ENCODE measurements at regions not wholly inside any gene's neighbourhood (a gene's known extent, or its start where the extent isn't known, plus 50 kb on each side); places are given as distances from the start of the nearest gene placed in this dataset.

DNA sequence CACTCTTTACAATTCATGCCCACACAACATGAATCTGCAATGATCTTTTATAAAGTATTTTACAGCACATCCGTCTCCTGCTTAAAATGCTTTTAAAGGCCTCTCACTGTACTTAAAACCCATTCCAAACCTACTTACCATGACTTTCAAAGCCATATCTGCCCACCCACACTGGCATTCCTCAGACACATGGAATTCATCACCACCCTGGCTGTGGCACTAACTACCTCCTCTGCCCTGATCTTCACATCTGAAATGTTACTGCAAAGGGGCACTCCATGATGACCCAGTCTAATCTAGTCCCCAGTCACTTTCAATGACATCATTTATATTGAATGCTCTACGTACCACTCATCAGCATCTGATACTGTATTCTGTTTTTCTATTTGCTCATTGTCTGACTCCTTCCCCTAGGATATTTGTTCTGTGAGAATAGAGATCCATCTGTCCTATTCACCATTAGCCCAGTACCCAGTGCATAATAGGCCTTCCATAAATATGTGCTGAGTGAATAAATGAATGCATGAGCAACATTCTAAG, 193.2 kb upstream of the KIF2A start:
- TF ChIP-seq, protein P1, sequence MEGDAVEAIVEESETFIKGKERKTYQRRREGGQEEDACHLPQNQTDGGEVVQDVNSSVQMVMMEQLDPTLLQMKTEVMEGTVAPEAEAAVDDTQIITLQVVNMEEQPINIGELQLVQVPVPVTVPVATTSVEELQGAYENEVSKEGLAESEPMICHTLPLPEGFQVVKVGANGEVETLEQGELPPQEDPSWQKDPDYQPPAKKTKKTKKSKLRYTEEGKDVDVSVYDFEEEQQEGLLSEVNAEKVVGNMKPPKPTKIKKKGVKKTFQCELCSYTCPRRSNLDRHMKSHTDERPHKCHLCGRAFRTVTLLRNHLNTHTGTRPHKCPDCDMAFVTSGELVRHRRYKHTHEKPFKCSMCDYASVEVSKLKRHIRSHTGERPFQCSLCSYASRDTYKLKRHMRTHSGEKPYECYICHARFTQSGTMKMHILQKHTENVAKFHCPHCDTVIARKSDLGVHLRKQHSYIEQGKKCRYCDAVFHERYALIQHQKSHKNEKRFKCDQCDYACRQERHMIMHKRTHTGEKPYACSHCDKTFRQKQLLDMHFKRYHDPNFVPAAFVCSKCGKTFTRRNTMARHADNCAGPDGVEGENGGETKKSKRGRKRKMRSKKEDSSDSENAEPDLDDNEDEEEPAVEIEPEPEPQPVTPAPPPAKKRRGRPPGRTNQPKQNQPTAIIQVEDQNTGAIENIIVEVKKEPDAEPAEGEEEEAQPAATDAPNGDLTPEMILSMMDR (IDR thresholded peaks at IDR 0.05; ENCODE audit: unreplicated experiment): no peak
- Mint-ChIP-seq H3K4me1 (ENCODE audit: low read depth, unreplicated experiment) (no peaks in the 10 kb centered on the region), H3K36me3 (ENCODE audit: insufficient read depth, unreplicated experiment) (no peaks in the 10 kb centered on the region), H3K27ac (ENCODE audit: unreplicated experiment) (no peak overlapping the region), H3K4me3 (ENCODE audit: low read depth, unreplicated experiment) (no peak overlapping the region), H3K9me3 (ENCODE audit: low read depth, unreplicated experiment) (no peaks in the 10 kb centered on the region), H3K27me3 (ENCODE audit: unreplicated experiment) (peaks cover 99% of the 10 kb centered on the region)
- DNase-seq: no peak
- CTCF ChIA-PET: no interaction called here
- no TSS peak for BruUV-seq (replicated peaks)
- intact Hi-C loops (cut with micrococcal nuclease; ENCODE audit: unreplicated experiment): no loop called here

DNA sequence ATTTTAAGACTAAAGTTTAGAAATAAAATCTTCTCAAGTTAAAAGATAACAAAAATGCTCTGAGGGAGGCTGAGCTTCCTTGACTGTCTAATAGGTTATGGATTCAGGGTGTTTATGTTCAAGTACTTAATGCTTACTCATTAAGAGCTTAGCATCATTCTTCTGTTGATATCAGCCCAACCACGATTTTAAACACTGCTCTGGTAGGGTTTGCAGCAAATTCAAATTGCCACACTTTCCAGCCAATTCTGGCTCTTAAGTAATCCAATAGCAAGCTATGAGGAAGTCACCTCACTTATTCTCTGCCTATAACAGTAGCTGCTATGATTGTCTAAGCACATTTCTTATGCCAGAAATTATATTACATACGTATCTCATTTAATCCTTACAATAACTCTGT, 191.0 kb upstream of the KIF2A start:
- BruUV-seq (replicated peaks): no TSS peak

DNA sequence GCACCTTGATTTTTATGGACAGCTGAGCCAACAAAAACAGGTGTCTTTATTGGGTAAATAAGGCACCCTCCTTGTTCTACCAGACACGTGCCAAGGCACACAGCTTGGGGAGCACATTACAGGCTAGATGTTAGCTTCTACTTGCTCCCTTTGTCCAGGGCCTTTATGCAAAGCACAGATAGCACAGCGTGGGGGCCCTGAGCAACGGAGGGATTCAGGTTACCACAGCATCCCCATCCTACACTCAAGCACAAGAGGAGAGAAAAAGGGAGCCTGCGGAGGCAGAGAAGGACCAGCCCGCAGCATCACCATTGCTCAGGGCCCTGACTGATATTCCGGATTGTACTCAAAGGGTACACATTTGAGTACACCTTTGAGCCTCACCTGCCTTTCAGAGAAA, 181.7 kb upstream of the KIF2A start:
- Mint-ChIP-seq H3K4me3 (ENCODE audit: low read depth, unreplicated experiment) (no peak overlapping the region), H3K36me3 (ENCODE audit: insufficient read depth, unreplicated experiment) (no peaks in the 10 kb centered on the region), H3K9me3 (ENCODE audit: low read depth, unreplicated experiment) (no peaks in the 10 kb centered on the region), H3K27ac (ENCODE audit: unreplicated experiment) (no peak overlapping the region), H3K4me1 (ENCODE audit: low read depth, unreplicated experiment) (no peaks in the 10 kb centered on the region), H3K27me3 (ENCODE audit: unreplicated experiment) (peaks cover 75% of the 10 kb centered on the region)
- intact Hi-C loops (cut with micrococcal nuclease; ENCODE audit: unreplicated experiment): no loop called here
- no peak for DNase-seq
- TF ChIP-seq, protein P1 (IDR thresholded peaks at IDR 0.05; ENCODE audit: unreplicated experiment): no peak
- no TSS peak for BruUV-seq (replicated peaks)
- CTCF ChIA-PET: no interaction called here

More for the DNA sequence above, 191.0 kb upstream of the KIF2A start:
- Mint-ChIP-seq H3K9me3 (ENCODE audit: low read depth, unreplicated experiment) (no peaks in the 10 kb centered on the region), H3K4me3 (ENCODE audit: low read depth, unreplicated experiment) (no peak overlapping the region), H3K27ac (ENCODE audit: unreplicated experiment) (no peak overlapping the region), H3K36me3 (ENCODE audit: insufficient read depth, unreplicated experiment) (no peaks in the 10 kb centered on the region), H3K4me1 (ENCODE audit: low read depth, unreplicated experiment) (no peaks in the 10 kb centered on the region), H3K27me3 (ENCODE audit: unreplicated experiment) (peaks cover 99% of the 10 kb centered on the region)
- CTCF ChIA-PET: no interaction called here
- TF ChIP-seq, protein P1 (IDR thresholded peaks at IDR 0.05; ENCODE audit: unreplicated experiment): no peak
- intact Hi-C loops (cut with micrococcal nuclease; ENCODE audit: unreplicated experiment): no loop called here
- DNase-seq: no peak

DNA sequence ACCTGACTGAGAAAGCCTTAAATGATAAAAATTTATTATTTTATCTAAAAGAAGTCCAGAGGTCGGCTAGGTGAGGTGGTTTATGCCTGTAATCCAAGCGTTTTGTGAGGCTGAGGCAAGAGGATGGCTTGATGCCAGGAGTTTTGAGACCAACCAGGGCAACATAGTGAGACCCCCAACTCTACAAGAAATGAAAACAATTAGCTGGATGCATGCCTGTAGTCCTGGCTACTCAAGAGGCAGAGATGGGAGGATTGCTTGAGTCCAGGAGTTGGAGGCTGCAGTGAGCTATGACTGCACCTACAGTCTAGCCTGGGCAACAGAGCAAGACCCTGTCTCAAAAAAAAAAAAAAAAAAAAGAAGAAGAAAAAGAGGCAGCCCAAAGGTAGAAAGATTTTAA, 179.9 kb upstream of the KIF2A start:
- BruUV-seq (replicated peaks): no TSS peak
- Mint-ChIP-seq H3K36me3 (ENCODE audit: insufficient read depth, unreplicated experiment) (no peaks in the 10 kb centered on the region), H3K9me3 (ENCODE audit: low read depth, unreplicated experiment) (no peaks in the 10 kb centered on the region), H3K27me3 (ENCODE audit: unreplicated experiment) (peaks cover 60% of the 10 kb centered on the region), H3K27ac (ENCODE audit: unreplicated experiment) (no peak overlapping the region), H3K4me3 (ENCODE audit: low read depth, unreplicated experiment) (no peak overlapping the region), H3K4me1 (ENCODE audit: low read depth, unreplicated experiment) (no peaks in the 10 kb centered on the region)
- CTCF ChIA-PET: interaction anchor here (0.7 kb wide), 2 partner anchors 54 to 209 kb away, joined by 5 to 6 read pairs; no protein-coding TSS in a partner anchor
- intact Hi-C loops (cut with micrococcal nuclease; ENCODE audit: unreplicated experiment): no loop called here
- DNase-seq: no peak
- TF ChIP-seq, protein P1 (IDR thresholded peaks at IDR 0.05; ENCODE audit: unreplicated experiment): no peak
